HCT116 (cell line): ENCODE measurements at regions not wholly inside any gene's neighbourhood (a gene's known extent, or its start where the extent isn't known, plus 50 kb on each side); places are given as distances from the start of the nearest gene placed in this dataset.

ENCODE experiments used
- ATAC-seq: fragments of 200-7000 bp; cut with Tn5 transposase; 2 replicates; pipeline ENCODE4 v1.9.1; 2020; ENCODE audit warnings: mild to moderate bottlenecking, moderate library complexity
- BruUV-seq: library from RNA; stranded (reverse); fragments of 400-500 nt; replicated peaks from 2 replicates; lab custom pipeline; 2021; lab: Mats Ljungman, UMichigan
- CTCF ChIA-PET: fragments of 300-600 bp; sonication (Branson Sonifier 250); formaldehyde crosslinking; loops from one replicate; lab custom pipeline; 2021; ENCODE audit warnings: antibody characterized with exemption; lab: Charles Lee
- POLR2A ChIA-PET: fragments of 300-600, 350-600 bp; sonication (Branson Sonifier 250); formaldehyde crosslinking; loops from one replicate; lab custom pipeline; 2021; ENCODE audit warnings: antibody characterized with exemption; lab: Charles Lee
- RAD21 ChIA-PET, 2 experiments: fragments of 300-600 bp; sonication (Branson Sonifier 250); formaldehyde crosslinking; loops; one replicate each; lab custom pipeline; 2023; ENCODE audit warnings: low total read pairs in 2 of 2; ENCODE audit not compliant: uncharacterized antibody in 2 of 2, unreplicated experiment in 2 of 2, low non-redundant PET in 1 of 2; lab: Charles Lee
- DNase-seq: peaks from one replicate; pipeline ENCODE4 v3.0.0-alpha.2; 2010; ENCODE audit warnings: low read depth, low spot score
- H2AFZ ChIP-seq: fragments of 200-600 bp; shearing (Covaris generic), sonication (generic); 2 replicates; pipeline ENCODE4 v1.6.1; 2017; ENCODE audit warnings: low read depth, mixed run types, mixed read lengths, antibody characterized with exemption, low read length; ENCODE audit not compliant: poor library complexity, severe bottlenecking
- H3K27ac ChIP-seq: 2 replicates; pipeline ENCODE4 v1.5.1; 2012; ENCODE audit warnings: low read depth, low read length
- H3K27me3 ChIP-seq: fragments of 200-600 bp; sonication (generic); 2 replicates; pipeline ENCODE4 v1.6.1; 2016; ENCODE audit warnings: mixed run types, low read length, mixed read lengths; ENCODE audit not compliant: insufficient read depth
- H3K36me3 ChIP-seq, 2 experiments: fragments of 200-500 bp in 1 of 2; fragments of 200-600 bp in 1 of 2; sonication (Bioruptor generic) in 1 of 2; sonication (generic) in 1 of 2; 2 replicates each; pipeline versions ENCODE4 v1.5.1 to v1.6.1; 2014 to 2016; ENCODE audit warnings: low read length in 2 of 2, inconsistent platforms in 1 of 2, mixed read lengths in 1 of 2, mixed run types in 1 of 2; ENCODE audit not compliant: insufficient read depth in 2 of 2, control insufficient read depth in 1 of 2
- H3K4me1 ChIP-seq, 2 experiments: fragments of 200-600 bp in 1 of 2; sonication (generic) in 1 of 2; 2 replicates each; pipeline versions ENCODE4 v1.5.1 to v1.6.1; 2012 to 2017; ENCODE audit warnings: low read length in 2 of 2, inconsistent platforms in 1 of 2, mild to moderate bottlenecking in 1 of 2, mixed read lengths in 1 of 2, mixed run types in 1 of 2, moderate library complexity in 1 of 2; ENCODE audit not compliant: insufficient read depth in 2 of 2, control insufficient read depth in 1 of 2
- H3K4me2 ChIP-seq: fragments of 200-600 bp; sonication (generic); 2 replicates; pipeline ENCODE4 v1.6.1; 2017; ENCODE audit warnings: mixed run types, low read length, mixed read lengths
- H3K4me3 ChIP-seq, 2 experiments: fragments of 200-600 bp in 1 of 2; sonication (generic) in 1 of 2; replicated peaks in 1 of 2; 2 replicates each; pipeline ENCODE4 v1.5.1; 2011 to 2016; ENCODE audit warnings: low read length in 2 of 2, control low read depth in 1 of 2, low read depth in 1 of 2, mild to moderate bottlenecking in 1 of 2, mixed read lengths in 1 of 2, mixed run types in 1 of 2
- H3K79me2 ChIP-seq: fragments of 200-600 bp; sonication (generic); 2 replicates; pipeline ENCODE4 v1.6.1; 2017; ENCODE audit warnings: mild to moderate bottlenecking, mixed run types, low read length, moderate library complexity, mixed read lengths; ENCODE audit not compliant: insufficient read depth
- H3K9ac ChIP-seq: fragments of 200-600 bp; sonication (generic); 2 replicates; pipeline ENCODE4 v1.6.1; 2016; ENCODE audit warnings: low read length, mixed read lengths
- H3K9me2 ChIP-seq: fragments of 200-600 bp; sonication (generic), shearing (Covaris generic); 2 replicates; pipeline ENCODE4 v1.6.1; 2017; ENCODE audit warnings: mixed run types, mild to moderate bottlenecking, moderate library complexity; ENCODE audit not compliant: insufficient read depth
- H3K9me3 ChIP-seq, 2 experiments: fragments of 200-500 bp in 1 of 2; fragments of 200-600 bp in 1 of 2; sonication (Bioruptor generic) in 1 of 2; sonication (generic) in 1 of 2; 2 replicates each; pipeline ENCODE4 v1.6.1; 2014 to 2017; ENCODE audit warnings: low read length in 2 of 2, mixed read lengths in 2 of 2, inconsistent platforms in 1 of 2, low read depth in 1 of 2, mild to moderate bottlenecking in 1 of 2, mixed run types in 1 of 2, moderate library complexity in 1 of 2; ENCODE audit not compliant: control insufficient read depth in 1 of 2, insufficient read depth in 1 of 2
- H4K20me1 ChIP-seq: fragments of 200-600 bp; sonication (generic), shearing (Covaris generic); 2 replicates; pipeline ENCODE4 v1.6.1; 2017; ENCODE audit warnings: mixed run types, mild to moderate bottlenecking, moderate library complexity; ENCODE audit not compliant: insufficient read depth
- CBX3 ChIP-seq: IDR thresholded peaks from 2 replicates; pipeline ENCODE4 v1.6.1; 2012; ENCODE audit warnings: low read depth
- CEBPB ChIP-seq: IDR thresholded peaks from 2 replicates; pipeline ENCODE4 v1.6.1; 2012; ENCODE audit warnings: low read depth
- ELF1 ChIP-seq: IDR thresholded peaks from 2 replicates; pipeline ENCODE4 v1.6.1; 2012; ENCODE audit warnings: low read depth, borderline replicate concordance
- EZH2phosphoT487 ChIP-seq: fragments of 200-600 bp; IDR thresholded peaks from 2 replicates; pipeline ENCODE4 v1.6.1; 2018; ENCODE audit warnings: antibody characterized with exemption, borderline replicate concordance
- FOSL1 ChIP-seq: IDR thresholded peaks from 2 replicates; pipeline ENCODE4 v1.6.1; 2012; ENCODE audit warnings: low read depth
- JUND ChIP-seq: IDR thresholded peaks from 2 replicates; pipeline ENCODE4 v1.6.1; 2012
- POLR2AphosphoS5 ChIP-seq: IDR thresholded peaks from 2 replicates; pipeline ENCODE4 v1.6.1; 2011; ENCODE audit warnings: mild to moderate bottlenecking, low read depth, low read length, moderate library complexity
- RAD21 ChIP-seq: IDR thresholded peaks from 2 replicates; pipeline ENCODE4 v1.6.1; 2012; ENCODE audit warnings: low read depth, mild to moderate bottlenecking
- SIN3A ChIP-seq: IDR thresholded peaks from 2 replicates; pipeline ENCODE4 v1.6.1; 2012; ENCODE audit warnings: low read depth
- SP1 ChIP-seq: IDR thresholded peaks from 2 replicates; pipeline ENCODE4 v1.6.1; 2012; ENCODE audit warnings: low read depth
- SRF ChIP-seq: IDR thresholded peaks from 2 replicates; pipeline ENCODE4 v1.6.1; 2012; ENCODE audit warnings: low read depth
- TCF7L2 ChIP-seq: IDR thresholded peaks from 2 replicates; pipeline ENCODE4 v1.7.0; 2011; ENCODE audit warnings: borderline replicate concordance, inconsistent platforms; ENCODE audit not compliant: insufficient read depth, insufficient read length; ENCODE audit errors: extremely low read depth
- YY1 ChIP-seq: IDR thresholded peaks from 2 replicates; pipeline ENCODE4 v1.6.1; 2011; ENCODE audit warnings: low read length, low read depth, moderate library complexity, mild to moderate bottlenecking; ENCODE audit not compliant: insufficient replicate concordance; ENCODE audit errors: extremely low read depth
- ZFX ChIP-seq: fragments of 450-650 bp; IDR thresholded peaks from 2 replicates; pipeline ENCODE4 v1.6.1; 2017
- intact Hi-C: fragments of 100-400 bp; cut with micrococcal nuclease; formaldehyde crosslinking; loops from 2 replicates; pipeline ENCODE4 v1.10.0; 2022
- TF ChIP-seq, protein P1 (sequence below), 3 experiments: fragments of 200-600 bp in 1 of 3; sonication (generic) in 1 of 3; IDR thresholded peaks in 2 of 3; conservative IDR thresholded peaks in 1 of 3; 2 replicates each; pipeline ENCODE4 v1.5.1; 2012 to 2017; ENCODE audit warnings: low read depth in 2 of 3, low read length in 2 of 3, antibody characterized with exemption in 1 of 3, borderline replicate concordance in 1 of 3, control low read depth in 1 of 3, mild to moderate bottlenecking in 1 of 3, mixed read lengths in 1 of 3, mixed run types in 1 of 3, moderate library complexity in 1 of 3; ENCODE audit not compliant: insufficient read depth in 1 of 3
- TF ChIP-seq, protein P2 (sequence below): IDR thresholded peaks from 2 replicates; pipeline ENCODE4 v1.6.1; 2011; ENCODE audit warnings: mild to moderate bottlenecking, low read length, moderate library complexity; ENCODE audit not compliant: insufficient replicate concordance; ENCODE audit errors: extremely low read depth

DNA sequence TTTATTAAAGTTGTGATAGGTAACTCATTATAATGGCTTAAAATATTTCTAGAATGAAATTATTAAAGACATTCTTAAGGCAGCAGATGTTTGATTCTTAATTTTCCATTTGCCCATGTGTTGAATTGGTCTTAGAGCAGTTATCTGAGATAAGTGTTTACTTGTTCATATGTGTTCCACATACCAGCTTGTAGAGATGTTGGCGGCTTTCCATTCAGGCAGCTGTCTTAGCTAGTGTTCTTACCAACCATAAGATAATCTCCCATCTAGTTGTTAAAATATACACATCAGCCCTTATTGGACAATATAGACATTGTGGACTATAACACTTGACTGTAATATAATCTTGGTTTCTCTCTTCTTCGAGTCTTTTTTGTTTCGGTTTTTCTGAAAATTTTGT is 1372.9 kb upstream of the ADGRL2 start:
- RAD21 ChIA-PET, result no interaction called here
- no peaks in the 10 kb centered on the region for H3K79me2 ChIP-seq
- H3K4me3 ChIP-seq, result no peak overlapping the region
- H2AFZ ChIP-seq, result no peak overlapping the region
- no peaks in the 10 kb centered on the region for H4K20me1 ChIP-seq
- CTCF ChIA-PET, result no interaction called here
- POLR2A ChIA-PET, result no interaction called here
- intact Hi-C loops, result no loop called here
- H3K9me3 ChIP-seq, result no peaks in the 10 kb centered on the region; a peak in 1 of 4 replicates
- BruUV-seq, result no TSS peak
- H3K9ac ChIP-seq, result no peak overlapping the region
- no peaks in the 10 kb centered on the region for H3K36me3 ChIP-seq
- H3K9me2 ChIP-seq, result no peaks in the 10 kb centered on the region
- TF ChIP-seq CBX3 (no peak), SIN3A (no peak), JUND (no peak), ELF1 (no peak), CEBPB (no peak), SRF (no peak), FOSL1 (no peak), POLR2AphosphoS5 (no peak), ZFX (no peak), EZH2phosphoT487 (no peak), TCF7L2 (no peak), SP1 (no peak), YY1 (no peak), RAD21 (no peak)
- TF ChIP-seq, protein P1, sequence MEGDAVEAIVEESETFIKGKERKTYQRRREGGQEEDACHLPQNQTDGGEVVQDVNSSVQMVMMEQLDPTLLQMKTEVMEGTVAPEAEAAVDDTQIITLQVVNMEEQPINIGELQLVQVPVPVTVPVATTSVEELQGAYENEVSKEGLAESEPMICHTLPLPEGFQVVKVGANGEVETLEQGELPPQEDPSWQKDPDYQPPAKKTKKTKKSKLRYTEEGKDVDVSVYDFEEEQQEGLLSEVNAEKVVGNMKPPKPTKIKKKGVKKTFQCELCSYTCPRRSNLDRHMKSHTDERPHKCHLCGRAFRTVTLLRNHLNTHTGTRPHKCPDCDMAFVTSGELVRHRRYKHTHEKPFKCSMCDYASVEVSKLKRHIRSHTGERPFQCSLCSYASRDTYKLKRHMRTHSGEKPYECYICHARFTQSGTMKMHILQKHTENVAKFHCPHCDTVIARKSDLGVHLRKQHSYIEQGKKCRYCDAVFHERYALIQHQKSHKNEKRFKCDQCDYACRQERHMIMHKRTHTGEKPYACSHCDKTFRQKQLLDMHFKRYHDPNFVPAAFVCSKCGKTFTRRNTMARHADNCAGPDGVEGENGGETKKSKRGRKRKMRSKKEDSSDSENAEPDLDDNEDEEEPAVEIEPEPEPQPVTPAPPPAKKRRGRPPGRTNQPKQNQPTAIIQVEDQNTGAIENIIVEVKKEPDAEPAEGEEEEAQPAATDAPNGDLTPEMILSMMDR (IDR thresholded peaks at IDR 0.05 in 2 of 3, conservative IDR thresholded peaks at IDR 0.05 in 1 of 3; ENCODE audit: borderline replicate concordance in 1 of 3, insufficient read depth in 1 of 3, low read depth in 2 of 3, low read length in 2 of 3), result no peak
- TF ChIP-seq, protein P2, sequence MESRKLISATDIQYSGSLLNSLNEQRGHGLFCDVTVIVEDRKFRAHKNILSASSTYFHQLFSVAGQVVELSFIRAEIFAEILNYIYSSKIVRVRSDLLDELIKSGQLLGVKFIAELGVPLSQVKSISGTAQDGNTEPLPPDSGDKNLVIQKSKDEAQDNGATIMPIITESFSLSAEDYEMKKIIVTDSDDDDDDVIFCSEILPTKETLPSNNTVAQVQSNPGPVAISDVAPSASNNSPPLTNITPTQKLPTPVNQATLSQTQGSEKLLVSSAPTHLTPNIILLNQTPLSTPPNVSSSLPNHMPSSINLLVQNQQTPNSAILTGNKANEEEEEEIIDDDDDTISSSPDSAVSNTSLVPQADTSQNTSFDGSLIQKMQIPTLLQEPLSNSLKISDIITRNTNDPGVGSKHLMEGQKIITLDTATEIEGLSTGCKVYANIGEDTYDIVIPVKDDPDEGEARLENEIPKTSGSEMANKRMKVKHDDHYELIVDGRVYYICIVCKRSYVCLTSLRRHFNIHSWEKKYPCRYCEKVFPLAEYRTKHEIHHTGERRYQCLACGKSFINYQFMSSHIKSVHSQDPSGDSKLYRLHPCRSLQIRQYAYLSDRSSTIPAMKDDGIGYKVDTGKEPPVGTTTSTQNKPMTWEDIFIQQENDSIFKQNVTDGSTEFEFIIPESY, result no peak
- H3K4me1 ChIP-seq, result no peaks in the 10 kb centered on the region
- H3K27me3 ChIP-seq, result no peaks in the 10 kb centered on the region
- H3K27ac ChIP-seq, result no peak overlapping the region
- H3K4me2 ChIP-seq, result no peak overlapping the region
- DNase-seq (no peak), ATAC-seq (no peak)
